Brain pericyte (primary cell): ENCODE measurements at regions not wholly inside any gene's neighbourhood (a gene's known extent, or its start where the extent isn't known, plus 50 kb on each side); places are given as distances from the start of the nearest gene placed in this dataset.
"Not testable (repeated sequence)": the region's sequence is repeated elsewhere in the genome, so short reads cannot be mapped to it uniquely, and the experiment has no call there.

ENCODE experiments used
- DNase-seq: peaks from one replicate; pipeline ENCODE4 v3.0.0-alpha.2; 2012; ENCODE audit warnings: low read depth, low spot score

DNA sequence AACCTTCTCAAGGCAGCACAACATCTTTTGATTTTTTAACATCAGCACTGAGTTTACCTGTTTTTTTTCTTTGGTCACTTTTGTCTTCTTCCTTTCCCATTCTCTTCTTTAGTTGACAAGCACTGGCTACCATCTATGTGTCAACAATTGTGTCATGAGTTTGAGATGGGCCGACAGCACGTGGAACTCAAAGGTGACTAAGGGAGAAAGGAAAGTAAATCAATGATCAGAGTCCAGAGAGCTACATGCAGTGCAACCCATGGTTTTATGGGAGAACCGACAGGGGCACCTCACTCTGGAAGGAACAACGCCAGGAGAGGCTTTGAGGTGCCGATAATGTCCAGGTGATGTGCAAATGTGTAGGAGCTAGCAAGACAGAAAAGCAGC is 755.5 kb downstream of the RNF144A start:
- no peak for DNase-seq

DNA sequence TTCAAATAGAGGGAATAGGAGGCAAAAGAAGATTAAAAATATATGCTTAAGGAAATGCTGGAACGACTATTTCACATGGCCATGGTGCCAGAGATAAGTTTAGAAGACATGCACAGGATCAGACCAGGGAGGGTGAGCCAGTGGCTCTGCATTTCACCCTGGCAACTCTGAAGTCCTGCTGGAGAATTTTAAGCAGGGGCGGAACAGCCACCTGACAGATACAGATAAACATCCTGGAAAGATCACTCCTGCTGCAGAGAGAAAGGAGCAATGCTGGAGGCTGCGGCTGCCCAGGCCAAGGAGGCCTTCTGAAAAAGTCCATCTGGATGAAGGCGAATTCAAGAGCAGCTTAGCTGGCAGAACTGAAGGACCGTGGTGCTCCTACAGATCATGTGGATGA is 755.9 kb downstream of the RNF144A start:
- DNase-seq = no peak

- DNase-seq = no peak
Observed at GRCh38 chr2:7673853-7674252, 756.6 kb downstream of the RNF144A start.

DNA sequence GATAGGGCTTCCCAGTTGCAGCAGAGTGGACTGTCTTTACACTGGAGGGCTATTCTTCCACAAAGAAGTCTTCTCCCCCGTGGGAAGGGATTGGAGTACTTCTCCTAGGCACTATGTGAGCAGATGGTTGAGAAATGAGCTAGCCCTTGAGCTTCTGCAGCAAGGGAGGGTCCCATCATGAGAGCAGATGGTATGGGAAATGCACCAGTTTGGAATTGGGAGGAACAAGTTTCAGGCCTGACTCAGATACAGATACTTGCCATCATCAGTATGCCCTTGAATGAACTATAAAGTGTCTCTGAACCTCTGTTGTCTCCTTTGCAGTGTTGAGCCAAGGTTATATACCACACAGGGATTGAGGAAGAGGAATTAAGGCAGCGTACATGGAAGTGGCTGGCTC is 757.4 kb downstream of the RNF144A start:
- DNase-seq = no peak

- DNase-seq = no peak
Observed at GRCh38 chr2:7676714-7677113, 759.5 kb downstream of the RNF144A start.

DNA sequence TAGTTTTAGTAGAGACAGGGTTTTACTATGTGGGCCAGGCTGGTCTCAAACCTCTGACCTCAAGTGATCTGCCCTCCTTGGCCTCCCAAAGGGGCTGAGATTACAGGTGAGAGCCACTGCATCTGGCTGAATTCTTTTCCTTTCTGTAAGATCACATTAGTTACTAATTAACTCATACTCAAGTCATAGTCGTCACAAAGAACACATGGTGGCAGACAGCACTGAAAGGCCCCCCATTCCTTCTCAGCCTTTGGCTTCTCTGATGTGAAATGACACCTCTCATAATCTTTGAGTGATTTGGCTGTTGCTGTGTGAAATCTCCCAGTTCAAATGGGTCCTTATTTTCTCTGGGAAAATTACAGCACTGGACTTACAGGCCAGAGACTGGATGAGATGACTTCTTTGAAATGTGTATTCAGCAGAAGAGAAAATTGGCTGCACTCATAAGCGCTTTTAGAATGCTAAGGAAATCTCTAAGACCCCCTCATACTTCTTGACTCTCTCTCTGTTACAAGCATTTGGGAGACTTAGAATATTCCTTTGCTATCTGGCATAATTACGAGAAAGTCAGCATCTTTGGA is 764.8 kb downstream of the RNF144A start:
- no peak for DNase-seq

DNA sequence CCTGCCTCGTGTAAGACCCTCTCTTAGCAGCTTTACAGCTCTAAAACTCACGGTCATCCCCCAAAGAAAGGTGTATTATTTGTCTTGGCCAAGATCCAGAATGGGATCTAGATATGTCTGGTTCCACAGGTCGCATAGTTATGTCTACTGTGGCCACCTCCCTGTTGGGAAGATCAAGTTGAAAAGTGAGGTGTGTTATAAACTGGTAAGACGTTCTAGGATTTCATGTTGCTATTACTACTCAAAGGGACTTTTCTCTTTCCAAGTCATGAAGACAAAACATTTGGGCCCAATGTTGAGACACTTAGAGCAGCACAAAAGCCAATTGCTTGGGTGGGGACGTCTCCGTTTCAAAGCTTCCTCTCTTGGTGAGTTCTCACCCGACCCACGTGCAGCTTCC is 766.0 kb downstream of the RNF144A start:
- no peak for DNase-seq

DNA sequence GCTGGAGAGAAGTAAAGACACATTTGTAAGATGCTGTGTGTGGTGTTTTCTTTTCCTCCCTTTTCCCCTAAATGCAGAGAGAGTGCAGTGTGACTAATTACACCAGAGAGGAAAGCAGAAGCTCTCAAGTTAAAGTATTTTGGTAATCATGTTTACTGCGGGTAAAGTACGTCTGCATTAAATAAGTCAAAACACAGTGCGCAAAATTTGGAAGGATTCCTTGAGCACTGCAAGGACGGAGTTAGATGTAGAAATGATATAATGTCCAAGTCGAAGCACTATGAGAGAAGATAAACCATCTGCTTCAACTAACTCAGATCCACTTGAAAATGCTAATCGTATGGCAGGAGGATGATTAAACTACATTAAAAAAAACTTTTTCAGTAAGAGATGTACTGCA is 766.5 kb downstream of the RNF144A start:
- DNase-seq = no peak

DNA sequence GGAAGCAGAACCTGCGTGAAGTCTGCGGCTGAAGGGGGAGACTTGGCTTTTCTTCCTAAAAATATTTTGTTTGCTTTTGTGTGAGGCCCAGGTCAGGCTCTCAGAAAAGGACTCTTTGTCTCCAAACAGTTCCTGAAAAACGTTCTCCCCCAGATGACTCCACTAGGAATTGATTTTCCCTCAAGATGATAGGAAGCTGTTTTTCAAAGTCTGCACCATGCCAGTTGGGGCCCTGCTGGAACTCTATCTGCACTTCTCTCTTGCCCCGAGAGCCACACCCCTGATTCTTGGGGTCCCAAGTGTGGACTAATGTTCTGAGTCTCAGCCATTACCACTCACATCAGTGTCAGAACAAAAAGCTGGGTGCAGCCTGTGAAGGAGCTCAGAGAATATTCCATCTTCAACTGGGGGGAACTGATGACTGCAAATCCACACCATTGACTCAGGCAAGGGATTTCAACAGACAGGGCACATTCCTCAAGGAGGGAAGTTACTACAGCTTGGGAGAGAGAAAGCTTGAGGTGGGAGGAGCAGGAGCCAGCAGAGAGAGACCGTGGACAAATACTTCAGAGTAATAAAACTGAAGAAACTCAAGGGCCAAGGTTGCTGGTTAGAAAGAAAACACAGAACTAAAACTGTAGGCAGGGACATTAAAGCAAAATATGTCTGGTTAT is 768.3 kb downstream of the RNF144A start:
- DNase-seq = no peak

GRCh38 chr2:7686016-7686385 is 768.8 kb downstream of the RNF144A start:
- no peak for DNase-seq

GRCh38 chr2:7691961-7692656 is 774.9 kb downstream of the RNF144A start:
- DNase-seq = no peak

DNA sequence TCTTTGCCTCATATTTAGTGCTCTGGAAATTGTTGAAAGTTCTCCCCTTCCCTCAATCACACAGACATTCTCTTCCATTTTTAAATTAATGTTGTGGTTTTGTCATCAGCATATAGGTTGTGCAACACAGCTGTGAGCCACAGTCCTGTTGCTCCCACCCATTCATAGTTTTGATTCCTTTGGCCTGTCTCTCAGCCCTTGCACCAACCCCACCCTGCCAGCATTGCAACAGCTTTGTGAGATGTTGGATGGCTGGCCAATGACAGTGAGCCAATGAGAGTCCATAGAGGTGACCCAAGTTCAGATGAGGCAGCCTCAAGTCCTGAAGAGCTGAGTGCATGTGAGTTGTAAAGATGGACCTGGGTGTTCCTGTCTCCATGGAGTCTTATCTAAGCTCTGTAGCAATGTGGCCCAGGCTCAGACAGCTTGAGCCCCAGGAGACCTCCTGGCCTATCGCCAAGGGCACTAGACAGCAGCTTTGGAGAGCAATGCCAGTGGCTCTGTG is 775.5 kb downstream of the RNF144A start:
- DNase-seq = no peak

- DNase-seq = no peak
Observed at GRCh38 chr2:7693246-7694075, 776.2 kb downstream of the RNF144A start.

- DNase-seq = no peak
Observed at GRCh38 chr2:7694076-7694985, 777.1 kb downstream of the RNF144A start.

DNA sequence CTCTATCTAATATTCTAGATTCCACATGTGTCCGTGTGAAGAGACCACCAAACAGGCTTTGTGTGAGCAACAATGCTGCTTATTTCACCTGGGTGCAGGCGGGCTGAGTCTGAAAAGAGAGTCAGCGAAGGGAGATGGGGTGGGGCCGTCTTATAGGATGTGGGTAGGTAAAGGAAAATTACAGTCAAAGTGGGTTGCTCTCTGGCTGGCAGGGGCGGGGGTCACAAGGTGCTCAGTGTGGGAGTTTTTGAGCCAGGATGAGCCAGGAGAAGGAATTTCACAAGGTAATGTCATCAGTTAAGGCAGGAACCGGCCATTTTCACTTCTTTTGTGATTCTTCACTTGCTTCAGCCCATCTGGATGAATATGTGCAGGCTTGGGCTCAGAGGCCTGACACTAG is 779.3 kb downstream of the RNF144A start:
- DNase-seq = not testable (repeated sequence)

DNA sequence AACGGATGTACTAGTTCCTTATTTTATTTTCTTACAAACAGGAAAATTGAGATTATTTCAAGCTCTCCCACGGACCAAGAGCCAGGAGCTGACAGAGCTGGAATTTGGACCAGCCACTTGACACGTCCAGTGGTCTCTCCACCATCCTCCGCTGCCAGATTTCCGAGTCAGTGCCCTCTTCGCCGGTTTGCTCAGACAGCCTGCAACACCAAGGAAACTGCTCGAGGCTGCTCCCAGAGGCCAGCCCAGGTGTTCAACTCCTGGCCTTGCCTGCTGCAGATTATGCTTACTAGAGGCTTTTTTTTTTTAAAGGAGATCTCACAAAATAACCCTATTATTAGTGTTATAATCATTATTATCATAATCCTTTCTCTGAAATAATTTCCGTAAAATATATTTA is 779.8 kb downstream of the RNF144A start:
- DNase-seq = no peak

GRCh38 chr2:7701791-7702190 is 784.6 kb downstream of the RNF144A start:
- DNase-seq = no peak

DNA sequence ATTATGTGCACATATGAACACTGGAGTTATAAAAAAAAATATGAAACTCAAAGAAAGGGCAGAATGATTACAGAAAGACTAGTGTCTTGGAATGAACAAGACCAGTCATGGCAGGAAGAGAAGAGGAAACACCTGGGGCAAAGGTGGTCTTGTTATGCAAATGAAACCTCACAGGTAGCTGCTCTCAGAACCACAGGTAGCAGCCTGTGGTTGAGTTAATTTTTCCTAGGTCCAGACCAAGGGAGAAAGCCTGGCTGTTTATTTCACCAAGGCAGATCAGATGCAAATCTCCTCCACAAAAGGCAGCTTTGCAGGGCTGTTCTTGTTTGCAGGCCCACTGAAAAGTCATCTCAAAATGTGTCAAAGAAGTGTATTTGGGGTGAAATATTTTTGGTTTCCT is 785.8 kb downstream of the RNF144A start:
- no peak for DNase-seq

DNA sequence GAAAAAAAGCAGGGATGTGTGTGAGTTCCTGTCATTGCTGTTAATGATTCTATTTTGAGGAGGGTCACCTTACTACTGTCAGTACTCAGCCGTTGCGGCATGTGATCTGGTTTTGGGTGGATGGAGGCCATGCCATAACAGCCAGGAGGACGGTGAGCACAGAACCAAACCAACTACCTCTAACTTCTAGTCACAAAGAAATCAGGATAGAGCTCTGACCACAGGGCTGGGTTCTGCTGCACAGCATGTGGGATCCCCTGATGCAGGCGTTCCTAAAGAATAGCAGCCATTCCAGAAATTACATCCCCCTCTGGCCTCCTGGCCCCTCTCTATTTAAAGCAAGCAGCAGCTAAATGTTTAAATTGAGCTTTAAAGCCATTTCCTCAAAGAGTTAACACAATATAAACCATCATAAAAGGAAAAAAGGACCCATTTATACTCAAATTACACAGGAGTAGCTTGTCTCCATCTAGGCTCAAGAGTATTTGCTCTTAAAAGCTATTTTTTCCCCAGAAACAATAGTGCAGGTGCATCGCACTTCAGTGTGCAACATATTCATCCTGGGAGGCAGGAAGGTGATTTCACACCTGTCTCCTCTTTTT is 786.4 kb downstream of the RNF144A start:
- DNase-seq = no peak

GRCh38 chr2:7704296-7704865 is 787.2 kb downstream of the RNF144A start:
- DNase-seq = no peak
